GM13977 (cell line): ENCODE measurements at regions not wholly inside any gene's neighbourhood (a gene's known extent, or its start where the extent isn't known, plus 50 kb on each side); places are given as distances from the start of the nearest gene placed in this dataset.

Experiments used
- DNase-seq: peaks from one replicate; pipeline ENCODE4 v3.0.0; 2012; ENCODE audit warnings: low spot score
- in situ Hi-C: fragments of 300-500 bp; cut with MboI; formaldehyde crosslinking; loops from one replicate; pipeline ENCODE4 v1.12.0; 2022; ENCODE audit warnings: low sequenced_read_pairs, low pct_unique_long_range_greater_than_20kb, mixed read lengths, inconsistent platforms; ENCODE audit not compliant: unreplicated experiment
- TF ChIP-seq, protein P1 (sequence below): IDR thresholded peaks from 2 replicates; pipeline ENCODE4 v1.5.1; 2012; ENCODE audit warnings: mild to moderate bottlenecking, control low read depth; ENCODE audit not compliant: insufficient read depth; ENCODE audit errors: extremely low read depth, missing control alignments

DNA sequence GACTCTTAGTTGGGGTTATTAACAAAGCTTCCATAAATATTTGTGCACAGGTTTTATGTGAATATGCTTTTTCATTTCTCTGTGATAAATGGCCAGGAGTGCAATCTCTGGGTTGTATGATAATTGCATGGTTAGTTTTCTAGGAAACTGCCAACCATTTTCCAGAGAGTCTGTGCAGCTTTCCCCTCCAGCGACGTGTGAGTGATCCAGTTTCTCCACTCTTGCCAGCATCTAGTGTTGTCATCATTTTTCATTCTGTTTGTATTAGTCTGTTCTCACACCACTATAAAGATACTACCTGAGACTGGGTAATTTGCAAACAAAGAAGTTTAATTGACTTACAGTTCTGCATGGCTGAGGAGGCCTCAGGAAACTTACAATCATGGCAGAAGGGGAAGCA lies 319.6 kb upstream of the SHH start:
- TF ChIP-seq, protein P1, sequence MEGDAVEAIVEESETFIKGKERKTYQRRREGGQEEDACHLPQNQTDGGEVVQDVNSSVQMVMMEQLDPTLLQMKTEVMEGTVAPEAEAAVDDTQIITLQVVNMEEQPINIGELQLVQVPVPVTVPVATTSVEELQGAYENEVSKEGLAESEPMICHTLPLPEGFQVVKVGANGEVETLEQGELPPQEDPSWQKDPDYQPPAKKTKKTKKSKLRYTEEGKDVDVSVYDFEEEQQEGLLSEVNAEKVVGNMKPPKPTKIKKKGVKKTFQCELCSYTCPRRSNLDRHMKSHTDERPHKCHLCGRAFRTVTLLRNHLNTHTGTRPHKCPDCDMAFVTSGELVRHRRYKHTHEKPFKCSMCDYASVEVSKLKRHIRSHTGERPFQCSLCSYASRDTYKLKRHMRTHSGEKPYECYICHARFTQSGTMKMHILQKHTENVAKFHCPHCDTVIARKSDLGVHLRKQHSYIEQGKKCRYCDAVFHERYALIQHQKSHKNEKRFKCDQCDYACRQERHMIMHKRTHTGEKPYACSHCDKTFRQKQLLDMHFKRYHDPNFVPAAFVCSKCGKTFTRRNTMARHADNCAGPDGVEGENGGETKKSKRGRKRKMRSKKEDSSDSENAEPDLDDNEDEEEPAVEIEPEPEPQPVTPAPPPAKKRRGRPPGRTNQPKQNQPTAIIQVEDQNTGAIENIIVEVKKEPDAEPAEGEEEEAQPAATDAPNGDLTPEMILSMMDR, result no peak
- in situ Hi-C loops, result no loop called here
- no peak for DNase-seq

DNA sequence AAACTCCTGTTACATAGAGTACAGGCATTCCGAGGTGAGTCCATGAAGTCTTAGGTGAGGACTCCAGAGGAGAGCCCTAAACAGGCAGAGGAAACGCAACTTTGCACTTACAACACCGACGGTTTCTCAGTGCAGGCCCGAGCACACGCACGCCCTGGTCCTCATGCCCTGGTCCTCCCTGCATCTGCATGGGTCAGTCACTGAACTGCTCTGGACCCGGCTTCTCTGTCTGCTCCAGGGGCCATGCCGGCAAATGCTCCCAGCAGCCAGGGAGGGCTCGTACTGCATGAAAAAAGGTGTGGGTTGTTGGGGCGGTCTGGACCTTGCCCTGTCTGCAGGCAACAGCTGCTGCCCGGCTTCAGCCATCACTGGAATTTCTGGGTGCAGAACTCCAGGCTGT lies 317.3 kb upstream of the SHH start:
- in situ Hi-C loops, result no loop called here
- TF ChIP-seq, protein P1, result no peak
- no peak for DNase-seq

- in situ Hi-C loops, result no loop called here
- TF ChIP-seq, protein P1, result no peak
- DNase-seq, result no peak
These were observed 316.2 kb upstream of the SHH start for GRCh38 chr7:156128496-156128895.

DNA sequence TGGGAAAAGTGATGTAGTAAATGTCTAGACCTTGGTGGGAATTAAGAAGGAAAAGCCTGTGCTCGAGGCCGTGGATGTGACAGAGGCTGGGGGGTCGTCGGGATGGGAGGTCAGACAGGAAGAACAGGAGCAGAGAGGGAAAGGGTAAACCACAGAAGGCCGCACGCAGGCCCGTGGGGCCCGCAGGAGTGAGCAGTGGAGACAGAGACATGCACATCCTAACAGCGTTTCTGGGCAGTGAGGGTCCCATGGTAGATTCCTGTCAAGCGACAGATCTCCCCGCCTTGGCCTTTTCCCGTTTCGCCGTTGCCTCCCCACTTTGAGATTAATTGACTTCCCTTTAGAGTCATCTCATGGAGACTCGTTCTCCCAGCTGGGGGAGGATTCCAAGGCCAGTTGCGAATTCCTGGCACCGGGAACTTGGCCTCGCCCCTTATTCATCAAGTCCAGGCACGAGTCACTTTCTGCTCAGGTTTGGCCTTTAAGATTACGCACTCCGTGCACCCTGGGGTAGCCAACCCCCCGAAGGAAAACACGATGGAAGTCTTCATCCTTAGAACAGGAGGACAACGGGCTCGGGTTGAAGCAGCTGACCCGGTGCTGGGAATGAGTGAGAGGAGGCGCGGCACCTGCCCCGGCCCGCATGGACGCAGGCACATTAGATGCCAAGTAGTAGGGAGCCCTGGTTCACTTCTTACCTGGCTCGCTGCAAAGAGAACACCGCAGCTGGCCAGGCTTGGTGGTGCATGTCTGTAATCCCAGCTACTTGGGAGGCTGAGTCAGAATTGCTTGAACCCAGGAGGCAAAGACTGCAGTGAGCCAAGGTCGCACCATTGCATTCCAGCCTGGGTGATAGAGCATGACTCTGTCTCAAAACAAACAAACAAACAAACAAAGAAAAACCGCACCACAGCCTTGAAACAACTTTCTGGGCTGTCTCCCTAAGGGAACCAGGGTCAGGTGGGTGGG lies 315.2 kb upstream of the SHH start:
- in situ Hi-C loops, result no loop called here
- DNase-seq, result no peak
- TF ChIP-seq, protein P1, result no peak

GRCh38 chr7:156125841-156126730 lies 313.8 kb upstream of the SHH start:
- TF ChIP-seq, protein P1, result no peak
- in situ Hi-C loops, result no loop called here
- no peak for DNase-seq

- in situ Hi-C loops, result no loop called here
- TF ChIP-seq, protein P1, result no peak
- DNase-seq, result no peak
These were observed 312.1 kb upstream of the SHH start for GRCh38 chr7:156124356-156124755.
